Skeletal muscle satellite cell (primary cell): ENCODE measurements at regions not wholly inside any gene's neighbourhood (a gene's known extent, or its start where the extent isn't known, plus 50 kb on each side); places are given as distances from the start of the nearest gene placed in this dataset.

Experiments used
- H3K27me3 ChIP-seq: 2 replicates; pipeline ENCODE4 v1.7.0; 2013; ENCODE audit warnings: low read length; ENCODE audit not compliant: control insufficient read depth, insufficient read depth
- H3K36me3 ChIP-seq: 2 replicates; pipeline ENCODE4 v1.7.0; 2013; ENCODE audit warnings: mild to moderate bottlenecking, control low read depth, low read length; ENCODE audit not compliant: insufficient read depth
- H3K4me1 ChIP-seq: 2 replicates; pipeline ENCODE4 v1.7.0; 2013; ENCODE audit warnings: low read length; ENCODE audit not compliant: control insufficient read depth, insufficient read depth
- H3K4me2 ChIP-seq: 2 replicates; pipeline ENCODE4 v1.7.0; 2013; ENCODE audit warnings: mild to moderate bottlenecking, low read length
- H3K4me3 ChIP-seq: 2 replicates; pipeline ENCODE4 v1.7.0; 2013; ENCODE audit warnings: low read length
- H3K9ac ChIP-seq: 2 replicates; pipeline ENCODE4 v1.7.0; 2013; ENCODE audit warnings: mild to moderate bottlenecking, low read depth, low read length, moderate library complexity
- H3K9me3 ChIP-seq: replicated peaks from 2 replicates; pipeline ENCODE4 v1.7.0; 2013; ENCODE audit warnings: mild to moderate bottlenecking, control low read depth, low read length

DNA sequence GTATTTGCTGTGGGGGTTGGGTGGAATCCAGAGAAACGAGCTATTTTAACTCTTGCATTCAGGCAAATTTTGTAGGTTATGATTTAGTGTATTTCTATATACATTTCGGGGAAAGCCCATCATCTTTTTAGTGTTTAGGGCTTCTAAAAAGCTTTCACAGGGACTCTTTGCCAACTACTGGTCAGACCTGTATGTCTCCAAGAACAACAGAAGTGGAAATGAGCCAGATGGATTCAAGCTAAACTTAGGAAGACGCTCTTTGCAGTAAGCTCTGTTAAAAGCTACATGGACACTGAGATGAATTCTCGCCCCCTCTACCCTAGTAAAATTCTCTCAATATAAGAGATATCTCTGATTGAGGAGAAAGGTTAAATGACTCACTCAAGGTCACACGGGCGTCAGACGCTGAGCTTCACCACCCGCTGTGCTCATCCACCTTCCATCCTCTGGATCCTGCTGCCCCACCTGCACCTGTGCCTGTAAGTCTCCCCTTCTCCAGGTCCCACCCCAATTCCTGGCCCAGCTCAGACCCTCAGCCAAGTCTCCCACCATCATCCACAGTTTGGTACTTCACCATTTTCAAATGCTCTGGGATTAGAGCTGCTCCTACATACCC lies 85.6 kb downstream of the MARCHF4 start:
- Histone ChIP-seq H3K27me3 (no peaks in the 10 kb centered on the region), H3K36me3 (no peaks in the 10 kb centered on the region)

DNA sequence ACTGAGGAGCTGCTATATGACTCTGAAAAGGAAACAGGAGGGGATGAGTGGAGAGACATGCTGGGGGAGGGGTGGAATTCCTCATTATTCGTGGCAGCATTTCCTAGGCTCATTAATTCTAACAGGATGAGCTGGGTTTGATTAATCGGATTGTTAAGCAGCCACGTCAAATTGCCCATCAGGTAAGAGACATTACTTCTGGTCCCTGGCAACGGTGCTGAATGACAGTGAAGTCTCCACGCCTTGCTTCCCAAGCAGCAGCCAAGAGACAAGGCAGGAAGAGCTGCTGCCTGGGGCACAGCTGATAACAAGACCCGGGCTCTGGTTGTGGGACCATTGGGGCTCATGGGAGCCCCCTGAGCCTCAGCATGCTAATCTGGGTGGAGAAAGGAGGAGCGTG lies 86.6 kb downstream of the MARCHF4 start:
- no peaks in the 10 kb centered on the region for H3K9me3 ChIP-seq
- peaks cover 10% of the 10 kb centered on the region for H3K4me1 ChIP-seq
- no peak overlapping the region for H3K4me2 ChIP-seq
- no peaks in the 10 kb centered on the region for H3K27me3 ChIP-seq
- no peaks in the 10 kb centered on the region for H3K36me3 ChIP-seq
- no peak overlapping the region for H3K9ac ChIP-seq
- H3K4me3 ChIP-seq, result no peak overlapping the region

More for the DNA sequence above, 85.6 kb downstream of the MARCHF4 start:
- Histone ChIP-seq H3K4me1 (peaks cover 10% of the 10 kb centered on the region), H3K4me3 (no peak overlapping the region), H3K9me3 (no peaks in the 10 kb centered on the region), H3K9ac (no peak overlapping the region), H3K4me2 (peak overlapping the region; percentile 17)

DNA sequence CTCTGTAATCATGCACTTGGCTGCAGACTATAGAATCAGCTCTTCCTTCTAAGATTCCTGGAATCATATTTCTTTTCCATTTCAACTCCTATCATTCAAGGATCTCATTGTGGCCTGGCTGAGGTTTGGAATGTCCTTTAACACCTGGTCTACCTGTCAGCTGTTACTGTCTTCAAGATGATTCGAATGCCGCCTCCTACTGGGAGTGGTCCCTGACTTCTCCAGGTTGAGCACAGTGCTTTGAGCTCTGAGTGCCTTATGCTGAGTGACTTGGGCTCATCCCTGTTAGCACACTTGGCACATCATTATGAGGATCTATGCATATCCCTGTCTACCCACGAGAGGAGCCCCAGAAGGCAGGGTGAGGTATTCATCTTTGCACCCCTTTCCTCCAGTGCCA lies 87.6 kb downstream of the MARCHF4 start:
- Histone ChIP-seq H3K27me3 (no peaks in the 10 kb centered on the region), H3K9ac (no peak overlapping the region), H3K9me3 (no peaks in the 10 kb centered on the region), H3K4me2 (no peak overlapping the region), H3K36me3 (no peaks in the 10 kb centered on the region), H3K4me1 (peaks cover 10% of the 10 kb centered on the region), H3K4me3 (no peak overlapping the region)

DNA sequence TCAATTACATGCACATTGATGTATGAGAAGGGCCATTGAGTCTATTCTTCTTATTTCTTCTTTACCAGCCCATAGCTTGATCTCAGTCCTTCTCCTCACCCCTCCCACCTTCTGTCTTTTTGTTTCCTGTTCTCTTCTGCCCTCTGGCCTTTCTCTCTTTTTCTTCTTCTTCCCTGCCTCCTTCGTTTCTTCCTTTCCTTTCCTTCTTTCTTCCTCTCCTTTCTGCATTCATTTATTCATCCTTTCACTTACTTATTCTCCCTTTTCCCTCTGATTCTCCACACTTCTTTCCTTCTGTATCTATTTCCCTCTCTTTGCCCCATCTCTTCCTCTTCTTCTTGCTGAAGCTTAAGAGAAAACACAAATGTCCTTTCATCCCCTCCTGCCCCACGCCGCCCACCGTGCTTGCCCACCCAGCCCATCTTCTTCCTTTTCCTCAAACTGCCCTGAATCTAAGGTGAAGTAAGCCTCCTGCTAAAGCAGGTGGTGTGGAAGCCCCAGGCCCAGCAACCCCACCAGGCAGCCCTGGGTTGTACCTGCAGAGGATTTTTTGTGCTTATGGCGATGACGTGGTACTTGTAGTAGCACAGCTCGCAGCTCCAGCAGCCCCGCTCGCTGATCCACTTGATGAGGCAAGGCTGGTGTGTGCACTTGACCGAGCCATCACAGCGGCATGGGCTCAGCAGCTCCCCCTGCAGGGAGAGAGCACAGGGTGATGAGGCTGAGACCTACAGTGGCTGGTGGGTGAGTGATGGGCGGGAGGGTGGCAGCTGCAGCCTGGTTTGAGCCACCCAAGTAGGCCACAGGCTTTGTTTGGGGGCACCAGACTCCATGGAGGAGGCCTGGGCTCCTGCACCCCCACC lies 89.0 kb downstream of the MARCHF4 start:
- Histone ChIP-seq H3K36me3 (no peaks in the 10 kb centered on the region), H3K9ac (no peak overlapping the region), H3K4me1 (peaks cover 10% of the 10 kb centered on the region), H3K9me3 (no peaks in the 10 kb centered on the region), H3K4me3 (no peak overlapping the region), H3K4me2 (no peak overlapping the region), H3K27me3 (no peaks in the 10 kb centered on the region)

DNA sequence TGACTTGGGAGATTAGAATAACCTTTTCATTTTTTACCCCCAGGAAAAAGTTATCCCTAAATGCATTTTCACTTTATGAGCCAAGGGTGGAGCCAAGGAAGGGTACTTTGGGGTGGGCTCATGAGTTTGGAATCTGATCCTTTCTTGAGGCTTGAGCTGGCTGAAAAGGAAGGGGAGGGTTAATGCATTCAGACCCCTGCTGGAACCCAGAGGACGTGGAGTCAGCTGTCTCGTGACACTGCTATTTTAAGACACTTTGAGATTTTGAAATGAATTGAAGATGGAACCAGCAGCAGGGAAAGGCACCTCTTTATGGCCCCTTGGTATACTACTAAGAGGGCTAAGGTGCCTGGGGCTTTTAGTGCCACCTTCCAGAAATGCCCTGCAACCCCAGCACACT lies 90.4 kb downstream of the MARCHF4 start:
- H3K36me3 ChIP-seq, result peaks cover 8% of the 10 kb centered on the region
- no peak overlapping the region for H3K4me3 ChIP-seq
- no peak overlapping the region for H3K4me2 ChIP-seq
- H3K27me3 ChIP-seq, result no peaks in the 10 kb centered on the region
- H3K9ac ChIP-seq, result no peak overlapping the region
- no peaks in the 10 kb centered on the region for H3K9me3 ChIP-seq
- H3K4me1 ChIP-seq, result peaks cover 4% of the 10 kb centered on the region

DNA sequence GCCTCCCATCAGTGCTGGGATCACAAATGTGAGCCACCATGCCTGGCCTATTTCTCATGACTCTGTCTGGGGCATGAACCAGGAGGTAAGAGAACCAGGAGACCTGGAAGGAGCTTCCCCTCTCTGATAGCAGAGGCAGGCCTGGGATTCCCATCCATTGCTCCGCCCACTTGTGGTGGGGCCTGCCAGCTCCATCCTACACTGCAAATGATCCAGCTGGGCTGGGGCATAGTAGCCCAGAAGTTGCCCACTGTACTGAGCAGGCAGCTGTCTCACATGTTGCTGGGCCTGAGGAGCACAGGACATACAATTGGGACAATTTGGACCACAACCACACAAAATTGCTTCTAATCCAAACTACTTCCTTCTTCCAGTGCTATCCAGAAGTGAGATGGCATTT lies 91.0 kb downstream of the MARCHF4 start:
- H3K27me3 ChIP-seq, result no peaks in the 10 kb centered on the region
- no peak overlapping the region for H3K4me2 ChIP-seq
- H3K36me3 ChIP-seq, result peaks cover 12% of the 10 kb centered on the region
- H3K9me3 ChIP-seq, result no peaks in the 10 kb centered on the region
- no peaks in the 10 kb centered on the region for H3K4me1 ChIP-seq
- no peak overlapping the region for H3K4me3 ChIP-seq
- H3K9ac ChIP-seq, result no peak overlapping the region

DNA sequence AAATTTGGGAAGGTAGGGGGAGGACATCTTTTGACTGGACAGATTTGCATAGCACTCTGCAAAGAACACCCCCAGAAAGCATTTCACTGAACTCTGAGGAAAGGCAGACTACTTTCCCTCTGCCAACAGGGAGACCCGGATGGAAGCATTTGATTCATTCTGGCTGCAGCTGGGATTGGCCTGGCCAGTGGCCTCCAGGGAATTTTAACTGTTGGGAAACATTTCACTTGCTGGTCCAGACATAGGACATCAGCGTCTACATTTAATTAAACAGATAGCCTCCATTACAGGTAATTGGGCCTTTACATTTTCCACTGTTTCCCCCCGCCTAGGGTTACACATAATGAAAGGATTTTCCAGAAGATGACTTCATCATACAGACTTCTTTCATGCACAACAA lies 92.8 kb downstream of the MARCHF4 start:
- H3K9me3 ChIP-seq, result no peaks in the 10 kb centered on the region
- no peak overlapping the region for H3K4me3 ChIP-seq
- H3K27me3 ChIP-seq, result no peaks in the 10 kb centered on the region
- H3K4me1 ChIP-seq, result no peaks in the 10 kb centered on the region
- H3K9ac ChIP-seq, result no peak overlapping the region
- no peak overlapping the region for H3K4me2 ChIP-seq
- peaks cover 15% of the 10 kb centered on the region for H3K36me3 ChIP-seq

DNA sequence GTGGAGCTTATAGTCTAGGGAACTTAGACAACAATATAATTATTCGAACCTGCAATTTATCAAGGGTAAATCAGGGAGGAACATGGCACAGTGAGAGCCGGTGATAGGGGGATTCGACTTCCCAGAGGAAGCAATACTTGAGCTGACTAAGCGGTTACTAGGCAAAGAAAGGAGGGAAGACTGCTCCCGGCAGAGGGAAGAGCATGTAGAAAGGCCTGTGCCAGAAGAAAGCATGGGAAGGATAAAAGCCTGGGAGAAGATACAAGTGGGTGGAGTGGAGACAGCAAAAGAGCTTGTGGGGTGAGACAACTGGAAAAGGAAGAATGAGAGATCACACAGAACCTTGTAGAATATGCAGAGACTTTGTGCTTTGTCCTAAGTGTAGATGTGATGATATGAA lies 93.3 kb downstream of the MARCHF4 start:
- no peaks in the 10 kb centered on the region for H3K9me3 ChIP-seq
- peaks cover 1% of the 10 kb centered on the region for H3K4me1 ChIP-seq
- no peaks in the 10 kb centered on the region for H3K27me3 ChIP-seq
- no peak overlapping the region for H3K4me3 ChIP-seq
- no peak overlapping the region for H3K4me2 ChIP-seq
- no peak overlapping the region for H3K9ac ChIP-seq
- H3K36me3 ChIP-seq, result peaks cover 15% of the 10 kb centered on the region

DNA sequence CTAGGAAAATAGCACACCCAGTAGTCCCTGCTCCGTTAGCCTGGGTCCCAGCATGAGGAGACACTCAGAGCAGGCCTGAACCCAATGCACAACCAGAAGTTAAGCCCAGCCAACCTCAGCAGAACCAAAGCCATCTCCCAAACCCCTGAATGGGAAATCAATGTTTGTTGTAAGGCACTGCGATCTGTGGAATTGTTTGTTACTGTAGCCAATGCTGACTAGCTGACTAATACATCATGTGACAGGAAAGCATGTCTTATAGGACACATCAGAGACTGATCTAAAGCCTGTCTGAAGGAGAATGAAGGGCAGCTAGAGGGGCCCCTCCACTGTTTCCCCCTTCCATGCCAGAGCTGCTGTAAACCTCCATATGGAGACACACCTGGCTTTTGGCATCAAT lies 96.4 kb downstream of the MARCHF4 start:
- Histone ChIP-seq H3K9me3 (no peaks in the 10 kb centered on the region), H3K9ac (no peak overlapping the region), H3K4me3 (no peak overlapping the region), H3K4me1 (peaks cover 4% of the 10 kb centered on the region), H3K27me3 (no peaks in the 10 kb centered on the region), H3K36me3 (peaks cover 29% of the 10 kb centered on the region), H3K4me2 (no peak overlapping the region)

DNA sequence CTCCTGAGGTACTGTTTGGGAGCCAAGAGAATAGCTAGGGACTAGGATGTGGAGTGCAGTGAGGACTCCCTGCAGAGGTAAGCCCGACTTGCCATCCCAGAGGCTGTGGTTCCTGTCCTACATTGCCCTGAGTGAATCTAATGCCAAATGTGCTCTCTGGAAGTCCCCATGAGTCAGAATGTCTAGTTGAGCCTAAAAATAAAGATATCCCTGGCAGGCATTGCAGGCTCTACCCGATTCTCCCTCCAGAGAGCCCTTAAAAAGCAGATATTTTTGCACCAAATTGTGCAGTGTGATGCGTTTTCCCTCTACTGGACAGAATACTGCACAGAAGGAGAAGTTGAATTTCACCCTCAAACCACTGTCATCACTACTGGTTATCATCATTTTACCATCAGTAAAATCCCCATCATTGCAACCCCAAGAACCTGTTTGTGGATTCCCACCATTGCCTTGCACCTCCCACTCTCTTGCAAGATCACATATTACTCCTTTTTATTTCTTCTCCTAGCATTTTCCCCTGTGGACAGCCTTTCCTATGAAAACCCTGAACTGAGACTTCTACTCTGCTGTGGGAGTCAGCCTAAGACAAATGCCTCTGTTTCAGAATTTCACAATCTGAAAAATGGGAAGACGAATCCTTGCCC lies 98.0 kb downstream of the MARCHF4 start:
- Histone ChIP-seq H3K36me3 (peaks cover 29% of the 10 kb centered on the region), H3K4me1 (peaks cover 4% of the 10 kb centered on the region)

DNA sequence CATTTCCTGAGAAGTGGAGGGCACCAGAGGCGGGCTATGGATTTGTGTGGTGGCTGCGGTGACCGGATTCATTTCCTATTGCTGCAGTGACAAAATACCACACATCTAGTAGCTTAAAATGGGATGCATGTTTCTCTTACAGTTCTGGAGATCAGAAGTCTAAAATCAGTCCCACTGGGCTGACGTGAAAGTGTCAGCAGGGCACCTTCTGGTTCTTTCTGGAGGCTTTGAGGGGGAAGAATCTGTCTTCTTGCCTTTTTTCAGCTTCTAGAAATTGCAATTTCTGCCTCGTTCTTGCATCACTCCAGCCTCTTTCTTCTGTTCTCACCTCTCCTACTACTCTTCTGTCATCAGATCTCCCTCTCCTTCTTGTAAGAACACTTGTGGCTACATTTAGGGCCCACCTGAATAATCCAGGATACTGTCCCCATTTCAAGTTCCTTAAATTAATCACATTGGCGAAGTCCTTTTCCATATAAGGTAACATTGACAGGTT lies 111.2 kb downstream of the MARCHF4 start:
- Histone ChIP-seq H3K9ac (no peak overlapping the region), H3K27me3 (no peaks in the 10 kb centered on the region), H3K4me3 (no peak overlapping the region), H3K4me2 (no peak overlapping the region), H3K4me1 (no peaks in the 10 kb centered on the region), H3K9me3 (no peaks in the 10 kb centered on the region), H3K36me3 (peaks cover 16% of the 10 kb centered on the region)

More for the DNA sequence above, 98.0 kb downstream of the MARCHF4 start:
- H3K9ac ChIP-seq, result no peak overlapping the region
- H3K27me3 ChIP-seq, result no peaks in the 10 kb centered on the region
- H3K4me3 ChIP-seq, result no peak overlapping the region
- H3K4me2 ChIP-seq, result no peak overlapping the region
- H3K9me3 ChIP-seq, result no peaks in the 10 kb centered on the region
